Suprapubic skin (tissue), 4 donors: ENCODE measurements at regions not wholly inside any gene's neighbourhood (a gene's known extent, or its start where the extent isn't known, plus 50 kb on each side); places are given as distances from the start of the nearest gene placed in this dataset.

Experiments used
- DNase-seq, 2 donors: peaks; one replicate each; pipeline ENCODE4 v3.0.0-alpha.2; 2019; ENCODE audit warnings: low spot score in 2 of 2
- H3K27ac ChIP-seq: fragments of 200-600 bp; sonication (generic); one replicate; pipeline ENCODE4 v1.5.1; 2019
- H3K27me3 ChIP-seq: fragments of 200-600 bp; sonication (generic); one replicate; pipeline ENCODE4 v1.5.1; 2019
- H3K36me3 ChIP-seq: fragments of 200-600 bp; sonication (generic); one replicate; pipeline ENCODE4 v1.5.1; 2019
- H3K4me1 ChIP-seq: fragments of 200-600 bp; sonication (generic); one replicate; pipeline ENCODE4 v1.5.1; 2019
- H3K4me3 ChIP-seq: fragments of 200-600 bp; sonication (generic); one replicate; pipeline ENCODE4 v1.5.1; 2019; ENCODE audit warnings: mild to moderate bottlenecking
- H3K9me3 ChIP-seq: fragments of 200-600 bp; sonication (generic); one replicate; pipeline ENCODE4 v1.5.1; 2019
- EP300 ChIP-seq: sonication (generic); formaldehyde crosslinking; IDR thresholded peaks from one replicate; pipeline ENCODE4 v1.6.1; 2017; ENCODE audit warnings: antibody characterized with exemption
- POLR2A ChIP-seq, 2 donors: fragments of 450-650 bp; IDR thresholded peaks; one replicate each; pipeline ENCODE4 v1.6.1; 2017; ENCODE audit warnings: antibody characterized with exemption in 2 of 2, mild to moderate bottlenecking in 2 of 2, moderate library complexity in 2 of 2
- POLR2AphosphoS5 ChIP-seq, 3 donors: sonication (generic); formaldehyde crosslinking; IDR thresholded peaks; one replicate each; pipeline ENCODE4 v1.6.1; 2017; ENCODE audit warnings: antibody characterized with exemption in 3 of 3
- WGBS: methylation state at CpG from one replicate; pipeline ENCODE4 v1.1.5; 2018; 5-methylcytosine and 5-hydroxymethylcytosine counted together
- TF ChIP-seq, protein P1 (sequence below), 2 donors: fragments of 200-600 bp in 1 of 2; fragments of 450-650 bp in 1 of 2; sonication (generic) in 1 of 2; IDR thresholded peaks; one replicate each; pipeline ENCODE4 v1.5.1; 2016 to 2019; ENCODE audit warnings: antibody characterized with exemption in 2 of 2, mild to moderate bottlenecking in 1 of 2, moderate library complexity in 1 of 2

DNA sequence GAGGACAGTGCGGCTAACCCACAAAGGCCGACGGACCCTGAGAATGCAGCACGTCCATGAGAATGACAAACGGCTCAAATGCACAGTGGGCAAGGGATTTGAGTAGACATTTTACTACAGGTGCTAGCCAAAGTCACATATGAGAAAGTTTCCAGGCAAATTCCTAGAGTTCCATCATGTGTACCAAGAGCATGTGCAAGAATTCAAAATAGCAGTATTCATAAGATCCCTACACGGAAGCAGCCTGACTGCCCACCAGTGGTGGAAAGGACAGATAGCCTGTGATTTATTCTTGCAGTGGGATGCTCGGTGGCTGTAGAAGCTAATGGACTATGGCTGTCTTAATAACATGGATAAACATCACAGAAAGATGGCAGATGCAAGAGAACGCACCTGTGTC lies 68.0 kb downstream of the RGS12 start:
- DNase-seq: peak in 1 of 2 donors; percentile 16
- no peaks in the 10 kb centered on the region for H3K9me3 ChIP-seq
- no peaks in the 10 kb centered on the region for H3K36me3 ChIP-seq
- TF ChIP-seq POLR2AphosphoS5 (IDR thresholded peaks at IDR 0.05) (no peak), EP300 (no peak), POLR2A (IDR thresholded peaks at IDR 0.05) (no peak)
- TF ChIP-seq, protein P1, sequence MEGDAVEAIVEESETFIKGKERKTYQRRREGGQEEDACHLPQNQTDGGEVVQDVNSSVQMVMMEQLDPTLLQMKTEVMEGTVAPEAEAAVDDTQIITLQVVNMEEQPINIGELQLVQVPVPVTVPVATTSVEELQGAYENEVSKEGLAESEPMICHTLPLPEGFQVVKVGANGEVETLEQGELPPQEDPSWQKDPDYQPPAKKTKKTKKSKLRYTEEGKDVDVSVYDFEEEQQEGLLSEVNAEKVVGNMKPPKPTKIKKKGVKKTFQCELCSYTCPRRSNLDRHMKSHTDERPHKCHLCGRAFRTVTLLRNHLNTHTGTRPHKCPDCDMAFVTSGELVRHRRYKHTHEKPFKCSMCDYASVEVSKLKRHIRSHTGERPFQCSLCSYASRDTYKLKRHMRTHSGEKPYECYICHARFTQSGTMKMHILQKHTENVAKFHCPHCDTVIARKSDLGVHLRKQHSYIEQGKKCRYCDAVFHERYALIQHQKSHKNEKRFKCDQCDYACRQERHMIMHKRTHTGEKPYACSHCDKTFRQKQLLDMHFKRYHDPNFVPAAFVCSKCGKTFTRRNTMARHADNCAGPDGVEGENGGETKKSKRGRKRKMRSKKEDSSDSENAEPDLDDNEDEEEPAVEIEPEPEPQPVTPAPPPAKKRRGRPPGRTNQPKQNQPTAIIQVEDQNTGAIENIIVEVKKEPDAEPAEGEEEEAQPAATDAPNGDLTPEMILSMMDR (IDR thresholded peaks at IDR 0.05): no peak
- no peak overlapping the region for H3K27ac ChIP-seq
- no peak overlapping the region for H3K4me3 ChIP-seq
- H3K4me1 ChIP-seq: no peaks in the 10 kb centered on the region
- no peaks in the 10 kb centered on the region for H3K27me3 ChIP-seq
- WGBS: 96% methylated on average over 8 of the region's 8 CpGs

DNA sequence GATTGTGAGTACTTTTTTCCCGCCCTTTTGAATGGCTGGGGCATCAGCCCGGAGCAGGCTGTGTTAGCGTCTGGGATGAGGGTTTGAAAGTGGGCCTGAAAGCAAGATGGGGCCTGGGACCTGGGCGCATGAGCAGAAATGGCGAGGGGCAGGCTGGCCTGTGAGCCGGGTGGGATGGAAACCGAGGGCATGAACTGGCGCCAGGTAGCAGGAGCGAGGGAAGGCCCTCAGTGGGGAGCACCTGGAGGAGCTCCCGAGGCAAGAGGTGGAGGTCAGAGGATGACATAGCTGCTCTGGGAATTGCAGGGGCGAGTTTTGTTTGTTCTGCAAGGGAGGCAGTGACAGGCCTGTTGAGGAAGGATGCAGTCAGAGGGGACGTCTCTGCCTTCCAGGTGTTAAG lies 68.6 kb downstream of the RGS12 start:
- Histone ChIP-seq H3K4me3 (no peak overlapping the region), H3K36me3 (no peaks in the 10 kb centered on the region), H3K4me1 (no peaks in the 10 kb centered on the region), H3K27me3 (no peaks in the 10 kb centered on the region), H3K27ac (no peak overlapping the region), H3K9me3 (no peaks in the 10 kb centered on the region)
- peak in 1 of 2 donors; percentile 35 for DNase-seq
- 94% methylated on average over 12 of the region's 12 CpGs for WGBS
- no peak for TF ChIP-seq EP300
- no peak for TF ChIP-seq POLR2A (IDR thresholded peaks at IDR 0.05)
- TF ChIP-seq, protein P1 (IDR thresholded peaks at IDR 0.05): no peak
- TF ChIP-seq POLR2AphosphoS5 (IDR thresholded peaks at IDR 0.05): no peak

DNA sequence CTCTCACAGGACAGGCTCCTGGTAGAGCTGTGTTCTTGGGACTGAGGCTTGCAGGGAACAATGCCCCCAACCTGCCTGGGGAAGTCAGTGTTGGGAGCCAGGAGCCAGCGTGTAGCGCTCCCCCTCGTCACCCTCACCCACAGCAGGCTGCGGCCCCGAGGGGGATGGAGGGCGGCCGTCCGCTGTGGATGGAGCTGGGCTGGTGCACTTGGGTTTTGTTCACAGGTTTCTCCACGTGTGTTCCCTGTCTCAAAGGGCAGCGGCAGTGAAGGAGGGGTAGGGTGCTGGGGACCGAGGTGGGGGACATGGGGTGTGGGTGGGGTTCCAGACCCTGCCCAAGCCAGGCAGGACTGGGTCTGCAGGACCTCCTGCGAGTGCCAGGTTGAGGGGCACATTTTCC lies 69.1 kb downstream of the RGS12 start:
- Histone ChIP-seq H3K27me3 (no peaks in the 10 kb centered on the region), H3K4me1 (no peaks in the 10 kb centered on the region), H3K27ac (no peak overlapping the region), H3K4me3 (no peak overlapping the region), H3K36me3 (no peaks in the 10 kb centered on the region), H3K9me3 (no peaks in the 10 kb centered on the region)
- WGBS: 89% methylated on average over 10 of the region's 12 CpGs
- peak in 1 of 2 donors; percentile 47 for DNase-seq
- TF ChIP-seq, protein P1 (IDR thresholded peaks at IDR 0.05): no peak
- TF ChIP-seq POLR2AphosphoS5 (IDR thresholded peaks at IDR 0.05) (no peak), POLR2A (IDR thresholded peaks at IDR 0.05) (no peak), EP300 (no peak)

DNA sequence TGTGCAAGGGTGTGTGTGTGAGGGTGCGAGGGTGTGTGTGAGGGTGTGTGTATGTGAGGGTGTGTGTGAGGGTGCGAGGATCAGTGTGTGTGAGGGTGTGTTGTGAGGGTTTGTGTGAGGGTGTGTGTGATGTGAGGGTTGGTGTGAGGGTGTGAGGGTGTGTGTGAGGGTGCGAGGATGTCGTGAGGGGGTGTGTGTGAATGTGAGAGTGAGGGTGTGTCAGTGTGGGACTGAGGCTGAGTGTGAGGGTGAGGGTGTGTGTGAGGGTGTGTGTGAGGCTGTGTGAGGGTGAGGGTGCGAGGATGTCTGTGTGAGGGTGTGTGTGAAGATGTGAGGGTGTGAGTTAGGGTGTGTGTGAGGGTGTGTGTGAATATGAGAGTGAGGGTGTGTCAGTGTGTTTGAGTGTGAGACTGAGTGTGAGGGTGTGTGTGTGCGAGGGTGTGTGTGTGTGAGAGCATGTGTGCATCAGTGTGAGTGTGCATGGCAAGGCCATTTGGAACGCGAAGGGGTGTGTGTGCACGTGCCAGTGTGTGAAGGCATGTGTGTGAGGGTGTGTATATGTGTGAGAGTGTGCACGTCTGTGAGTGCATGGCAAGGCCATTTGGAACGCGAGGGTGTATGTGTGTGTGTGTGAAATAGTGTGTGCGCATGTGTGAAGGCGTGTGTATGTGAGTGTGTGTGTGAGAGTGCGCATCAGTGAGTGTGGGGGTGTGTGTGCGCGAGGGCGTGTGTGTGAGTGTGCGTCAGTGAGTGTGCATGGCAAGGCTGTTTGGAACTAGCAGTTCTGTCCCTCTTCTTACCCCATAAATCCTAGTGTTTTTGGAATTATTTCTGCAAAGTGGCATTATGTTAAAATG lies 69.8 kb downstream of the RGS12 start:
- Histone ChIP-seq H3K9me3 (no peaks in the 10 kb centered on the region), H3K36me3 (no peaks in the 10 kb centered on the region), H3K4me3 (no peak overlapping the region), H3K4me1 (no peaks in the 10 kb centered on the region), H3K27me3 (no peaks in the 10 kb centered on the region), H3K27ac (no peak overlapping the region)
- 95% methylated on average over 19 of the region's 19 CpGs for WGBS
- TF ChIP-seq, protein P1 (IDR thresholded peaks at IDR 0.05): no peak
- TF ChIP-seq POLR2AphosphoS5 (IDR thresholded peaks at IDR 0.05) (no peak), EP300 (no peak), POLR2A (IDR thresholded peaks at IDR 0.05) (no peak)
- peak in 1 of 2 donors; percentile 38 for DNase-seq

DNA sequence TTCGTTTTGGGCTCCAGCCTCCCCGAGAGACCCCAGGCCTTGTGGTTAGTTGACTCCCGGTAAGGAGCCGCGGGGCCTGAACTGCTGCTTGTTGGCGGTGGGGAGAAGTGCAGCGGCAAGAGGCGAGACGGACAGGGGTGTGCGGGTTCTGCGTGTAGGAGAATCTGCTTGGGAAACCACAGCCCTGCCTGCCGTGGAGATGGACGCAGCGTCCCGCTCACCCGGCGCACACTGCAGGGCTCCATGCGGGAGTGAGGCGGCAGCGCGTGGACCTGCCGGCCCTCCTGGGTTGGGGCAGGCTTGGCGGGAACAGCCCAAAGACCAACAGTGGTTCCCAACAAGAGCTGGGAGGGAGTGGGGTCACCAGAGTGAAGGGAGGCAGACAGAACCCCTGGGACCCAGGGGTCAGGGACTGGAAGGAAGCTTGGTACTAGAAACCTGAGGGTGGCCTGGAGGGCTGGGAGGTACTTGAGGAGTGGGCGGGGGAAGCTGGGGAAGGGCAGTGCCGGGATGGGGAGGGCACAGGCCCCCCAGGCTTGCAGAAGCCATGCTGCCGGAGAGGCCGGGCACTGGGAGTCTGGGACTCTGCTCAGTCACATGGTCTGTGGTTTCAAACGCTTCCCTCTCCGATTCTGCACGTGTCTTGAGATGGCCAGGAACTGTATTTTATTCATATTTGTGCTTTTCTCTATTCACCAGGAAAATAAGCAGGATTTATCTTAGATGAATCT lies 70.8 kb downstream of the RGS12 start:
- Histone ChIP-seq H3K4me3 (no peak overlapping the region), H3K36me3 (no peaks in the 10 kb centered on the region), H3K9me3 (no peaks in the 10 kb centered on the region), H3K4me1 (peaks cover under 1% of the 10 kb centered on the region), H3K27me3 (no peaks in the 10 kb centered on the region), H3K27ac (no peak overlapping the region)
- TF ChIP-seq EP300 (no peak), POLR2A (IDR thresholded peaks at IDR 0.05) (no peak), POLR2AphosphoS5 (IDR thresholded peaks at IDR 0.05) (no peak)
- TF ChIP-seq, protein P1 (IDR thresholded peaks at IDR 0.05): no peak
- 83% methylated on average over 29 of the region's 30 CpGs for WGBS
- peak in 1 of 2 donors; percentile 67 for DNase-seq
